ENCODE measurements at regions not wholly inside any gene's neighbourhood (a gene's known extent, or its start where the extent isn't known, plus 50 kb on each side); places are given as distances from the start of the nearest gene placed in this dataset.

- no peak for DNase-seq
Observed at GRCh38 chr7:110075450-110075849, 1015.5 kb upstream of the LRRN3 start.

DNA sequence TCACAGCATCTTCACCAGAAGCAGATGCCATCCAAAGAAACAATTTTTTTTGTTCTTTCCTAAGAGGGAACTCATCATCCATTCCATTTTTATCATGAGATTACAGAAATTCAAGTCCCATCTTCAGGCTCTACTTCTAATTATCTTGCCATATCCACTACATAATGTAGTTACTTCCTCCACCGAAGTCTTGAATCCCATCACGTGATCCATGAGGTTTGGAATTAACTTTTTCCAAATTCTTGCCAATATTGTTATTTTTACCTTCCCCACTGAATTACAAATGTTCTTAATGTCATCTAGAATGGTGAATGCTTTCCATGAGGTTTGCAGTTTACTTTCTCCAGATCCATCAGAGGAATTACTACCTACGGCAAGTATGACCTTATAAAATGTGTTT is 1014.7 kb upstream of the LRRN3 start:
- no peak for DNase-seq

DNA sequence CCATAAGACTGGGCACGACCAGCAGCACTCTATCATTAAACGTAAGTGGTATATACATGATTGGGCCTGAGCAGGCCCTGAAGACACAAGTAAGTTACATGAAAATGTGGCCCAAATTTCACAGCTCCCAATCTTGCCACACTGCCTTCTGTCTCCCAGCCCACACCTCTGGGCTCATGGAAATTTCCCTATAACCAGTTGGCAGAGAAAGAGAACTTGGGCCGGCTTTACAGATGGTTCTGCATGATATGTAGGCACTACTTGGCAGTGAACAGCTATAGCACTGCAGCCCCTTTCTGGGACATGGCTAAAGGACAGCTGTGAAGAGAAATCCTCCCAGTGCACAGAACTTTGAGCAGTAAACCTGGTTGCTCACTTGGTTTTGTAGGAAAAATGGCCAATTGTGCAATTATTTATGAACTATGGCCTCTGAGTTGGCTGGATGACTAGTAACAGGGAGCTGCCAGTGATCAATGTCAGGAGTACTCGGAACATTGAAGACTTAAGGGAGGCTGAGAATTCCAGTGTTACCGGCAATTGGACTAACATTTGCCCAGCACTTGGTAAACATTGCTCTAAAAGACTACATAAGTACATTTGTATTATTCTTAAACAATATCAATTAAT is 1006.6 kb upstream of the LRRN3 start:
- DNase-seq = no peak

- no peak for DNase-seq
Observed at GRCh38 chr7:110090110-110090820, 1000.7 kb upstream of the LRRN3 start.

DNA sequence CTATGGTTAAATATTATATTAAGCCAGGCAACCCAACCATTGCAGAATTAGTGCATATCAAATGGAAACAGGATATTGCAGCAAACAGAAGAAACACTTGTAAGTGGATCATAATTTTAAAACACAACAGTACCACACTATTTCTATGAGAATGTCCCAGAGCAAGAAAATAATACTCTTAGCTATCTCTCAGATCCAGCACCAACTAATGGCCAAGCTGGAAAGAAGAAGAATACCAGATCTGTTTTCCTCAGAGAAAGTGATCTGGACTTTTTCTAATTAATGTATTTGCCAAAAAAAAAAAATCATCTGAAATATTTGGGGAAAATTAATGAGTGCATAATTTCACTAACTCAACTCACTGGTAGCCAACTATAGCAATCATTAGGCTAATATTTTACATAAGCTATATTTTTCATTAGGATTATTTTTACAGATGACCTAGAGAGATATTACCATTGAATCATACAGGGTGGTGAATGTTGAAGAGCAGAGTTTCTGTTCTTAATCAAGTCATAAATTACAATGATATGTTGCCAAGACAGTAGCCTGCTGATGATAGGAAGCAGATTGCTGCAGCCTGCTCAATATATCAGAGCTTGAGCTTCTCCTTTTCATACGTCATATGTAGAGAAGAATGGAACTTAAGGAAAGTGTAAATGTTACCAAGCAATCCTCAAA is 995.4 kb upstream of the LRRN3 start:
- no peak for DNase-seq

DNA sequence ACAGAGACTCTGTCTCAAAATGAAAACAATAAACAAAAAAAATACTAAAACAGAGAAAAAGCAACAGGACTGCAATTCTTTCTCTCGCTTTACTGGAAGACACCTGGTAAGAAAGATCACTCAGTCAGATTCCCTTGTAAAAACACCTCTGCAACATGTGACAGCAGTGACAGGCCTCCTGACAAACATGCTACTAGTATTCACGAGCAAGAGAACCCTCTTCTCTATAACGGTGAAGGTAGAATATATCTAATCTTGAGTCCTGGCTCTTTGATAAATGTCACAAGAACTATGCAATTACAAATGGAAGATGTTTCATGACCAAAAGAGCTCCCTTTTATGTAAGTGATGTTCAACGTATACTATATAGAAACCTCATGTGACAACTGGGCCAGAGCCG is 986.7 kb upstream of the LRRN3 start:
- DNase-seq = no peak

GRCh38 chr7:110105307-110105706 is 985.6 kb upstream of the LRRN3 start:
- peak; percentile 94 for DNase-seq

GRCh38 chr7:110105840-110106239 is 985.1 kb upstream of the LRRN3 start:
- DNase-seq = no peak

DNA sequence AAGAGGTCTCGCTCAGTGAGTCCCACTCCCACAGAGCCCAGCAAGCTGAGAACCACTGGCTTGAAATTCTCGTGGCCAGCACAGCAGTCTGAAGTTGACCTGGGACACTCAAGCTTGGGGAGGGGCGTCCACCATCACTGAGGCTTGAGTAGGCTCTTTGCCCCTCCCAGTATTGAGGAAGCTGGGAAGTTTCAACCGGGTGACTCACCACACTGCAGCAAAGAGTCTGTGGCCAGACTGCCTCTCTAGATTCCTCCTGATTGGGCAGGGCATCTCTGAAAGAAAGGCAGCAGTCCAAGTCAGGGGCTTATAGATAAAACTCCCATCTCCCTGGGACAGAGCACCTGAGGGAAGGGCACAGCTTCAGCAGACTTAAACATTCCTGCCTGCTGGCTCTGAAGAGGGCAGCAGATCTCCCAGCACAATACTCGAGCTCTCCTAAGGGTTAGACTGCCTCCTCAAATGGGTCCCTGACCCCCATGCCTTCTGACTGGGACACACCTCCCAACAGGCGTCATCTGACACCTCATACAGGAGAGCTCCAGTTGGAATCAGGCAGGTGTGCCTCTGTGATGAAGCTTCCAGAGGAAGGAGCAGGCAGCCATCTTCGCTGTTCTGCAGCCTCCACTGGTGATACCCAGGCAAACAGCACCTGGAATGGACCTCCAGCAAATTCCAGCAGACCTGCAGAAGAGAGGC is 970.9 kb upstream of the LRRN3 start:
- DNase-seq = no peak

DNA sequence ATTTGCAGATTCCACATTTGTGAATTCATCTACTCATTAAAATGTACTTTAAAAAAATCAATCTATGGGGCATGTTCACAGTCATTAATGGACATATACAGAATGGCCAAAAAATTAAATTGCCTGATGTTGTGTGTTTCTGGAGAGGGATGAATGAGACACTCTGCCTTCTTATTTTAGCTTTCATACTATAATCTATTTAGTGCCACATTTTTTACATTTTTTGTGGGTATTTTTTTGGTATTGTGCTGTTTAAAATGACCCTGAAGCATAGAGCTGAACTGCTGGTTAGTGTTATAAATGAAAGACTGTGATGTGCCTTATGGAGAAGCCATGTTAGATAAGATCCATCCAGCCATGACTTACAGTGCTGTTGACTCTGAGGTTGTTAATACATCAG is 961.8 kb upstream of the LRRN3 start:
- DNase-seq = no peak

GRCh38 chr7:110130669-110131068 is 960.3 kb upstream of the LRRN3 start:
- no peak for DNase-seq

GRCh38 chr7:110131344-110131743 is 959.6 kb upstream of the LRRN3 start:
- no peak for DNase-seq

DNA sequence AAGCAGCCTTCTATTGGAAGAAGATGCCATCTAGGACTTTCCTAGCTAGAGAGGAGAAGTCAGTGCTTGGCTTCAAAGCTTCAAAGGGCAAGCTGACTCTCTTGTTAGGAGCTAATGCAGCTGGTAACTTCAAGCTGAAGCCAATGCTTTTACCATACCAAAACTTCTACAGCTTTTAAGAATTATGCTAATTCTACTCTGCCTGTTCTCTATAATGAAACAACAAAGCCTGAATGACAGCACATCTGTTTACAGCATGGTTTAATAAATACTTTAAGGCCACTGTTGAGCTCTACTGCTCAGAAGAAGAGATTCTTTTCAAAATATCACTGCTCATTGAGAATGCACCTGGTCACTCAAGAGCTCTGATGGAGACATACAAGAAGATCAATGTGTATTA is 951.9 kb upstream of the LRRN3 start:
- DNase-seq = no peak

- DNase-seq = no peak
Observed at GRCh38 chr7:110142939-110143526, 947.9 kb upstream of the LRRN3 start.

DNA sequence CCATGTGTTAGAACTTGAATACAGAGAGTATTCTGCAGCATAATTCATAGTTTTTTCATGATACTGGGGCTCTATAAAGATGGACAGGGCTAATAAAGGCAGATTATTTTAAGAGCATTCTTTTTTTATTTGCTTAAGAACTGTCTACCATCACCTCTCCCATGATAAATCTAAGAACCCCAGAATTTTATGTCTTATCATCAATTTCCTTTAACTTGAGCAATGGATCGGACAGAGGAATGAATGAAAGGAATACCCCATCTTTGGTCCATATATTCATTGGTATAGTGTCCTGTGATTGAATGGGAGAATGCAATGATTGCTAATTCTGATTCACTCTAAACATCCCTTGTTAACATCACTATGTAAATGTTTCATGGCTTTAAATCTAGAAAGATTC is 946.3 kb upstream of the LRRN3 start:
- DNase-seq = no peak

DNA sequence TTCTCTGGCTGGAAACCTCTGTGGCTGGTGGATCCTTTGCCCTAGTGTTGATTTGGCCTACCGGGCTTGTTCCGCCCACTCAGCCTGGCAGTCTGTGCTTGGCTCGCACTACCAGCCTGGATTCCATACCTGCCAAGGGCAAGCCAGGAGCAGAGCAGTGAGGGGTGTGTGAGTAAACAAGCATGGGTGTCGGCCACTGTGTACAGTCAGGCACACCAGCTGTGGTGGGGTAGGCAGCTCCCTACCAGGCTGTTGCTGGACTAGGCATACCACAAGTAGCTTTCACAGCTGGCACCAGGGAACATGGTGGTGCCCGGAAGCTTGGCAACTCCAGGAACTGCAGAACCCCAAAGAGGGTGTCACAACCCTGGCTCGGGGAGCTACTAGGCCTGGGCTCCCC is 942.9 kb upstream of the LRRN3 start:
- DNase-seq = no peak

DNA sequence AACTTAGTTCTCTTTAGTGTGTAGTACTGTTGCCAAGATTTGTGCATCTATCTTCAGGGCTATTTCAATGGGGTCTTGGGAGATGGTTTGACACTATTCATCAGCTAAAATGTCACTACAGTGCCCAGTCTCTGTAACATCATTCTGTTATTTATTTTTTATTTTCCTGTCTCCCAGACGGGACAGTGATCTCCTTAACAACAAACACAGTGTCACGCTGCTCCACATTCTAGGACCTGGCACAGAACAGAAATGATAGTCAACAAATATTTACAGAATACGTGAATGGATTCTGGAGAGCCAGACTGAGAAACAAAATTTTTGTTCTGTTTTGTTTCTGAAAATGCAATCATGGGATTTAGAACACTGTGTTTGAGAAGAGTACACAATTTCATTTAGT is 937.7 kb upstream of the LRRN3 start:
- no peak for DNase-seq

- no peak for DNase-seq
Observed at GRCh38 chr7:110156511-110156910, 934.4 kb upstream of the LRRN3 start.

DNA sequence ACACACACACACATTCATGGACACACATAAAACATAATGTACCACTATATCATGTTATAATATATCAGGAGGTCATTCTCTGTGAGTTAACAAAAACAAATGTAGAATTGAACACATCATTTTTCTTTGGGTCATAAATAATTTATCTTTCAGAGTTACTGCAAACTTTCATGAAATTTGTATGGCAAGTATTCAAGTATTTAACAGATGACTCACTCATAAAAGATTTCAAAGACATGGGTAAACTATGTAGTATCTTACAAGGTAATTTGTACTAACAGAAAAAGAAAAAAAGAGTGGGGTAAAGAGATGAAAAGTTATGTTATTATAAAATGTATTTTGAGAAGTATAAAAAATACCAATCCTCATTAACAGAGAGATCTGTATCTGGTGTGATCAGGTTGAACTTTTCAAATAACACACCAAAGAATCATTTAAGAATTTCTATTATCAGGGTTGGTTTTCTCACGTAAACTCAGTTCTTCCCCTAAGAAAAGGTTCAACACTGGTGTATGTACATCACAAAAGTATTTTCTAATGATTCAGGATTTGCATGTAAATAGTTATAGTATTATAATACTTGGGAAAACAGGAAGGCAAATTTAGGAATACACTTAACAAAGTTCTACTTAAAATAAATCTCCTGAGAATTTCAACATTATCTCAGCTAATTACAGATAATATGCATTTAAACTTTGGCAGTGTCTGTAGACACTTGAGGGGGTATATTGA is 933.1 kb upstream of the LRRN3 start:
- no peak for DNase-seq

DNA sequence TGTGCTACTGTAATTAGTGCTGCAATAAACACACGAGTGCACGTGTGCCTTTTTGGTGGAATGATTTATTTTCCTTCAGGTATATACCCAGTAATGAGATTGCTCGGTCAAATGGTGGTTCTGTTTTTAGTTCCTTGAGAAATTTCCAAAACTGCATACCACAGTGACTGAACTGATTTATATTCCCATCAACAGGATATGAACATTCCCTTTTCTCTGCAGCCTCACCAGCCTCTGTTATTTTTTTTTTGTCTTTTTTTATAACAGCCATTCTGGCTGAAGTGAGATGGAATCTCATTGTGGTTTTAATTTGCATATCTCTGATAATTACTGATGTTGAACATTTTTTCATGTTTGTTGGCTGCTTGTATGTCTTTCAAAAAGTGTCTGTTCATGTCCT is 922.9 kb upstream of the LRRN3 start:
- DNase-seq = no peak

DNA sequence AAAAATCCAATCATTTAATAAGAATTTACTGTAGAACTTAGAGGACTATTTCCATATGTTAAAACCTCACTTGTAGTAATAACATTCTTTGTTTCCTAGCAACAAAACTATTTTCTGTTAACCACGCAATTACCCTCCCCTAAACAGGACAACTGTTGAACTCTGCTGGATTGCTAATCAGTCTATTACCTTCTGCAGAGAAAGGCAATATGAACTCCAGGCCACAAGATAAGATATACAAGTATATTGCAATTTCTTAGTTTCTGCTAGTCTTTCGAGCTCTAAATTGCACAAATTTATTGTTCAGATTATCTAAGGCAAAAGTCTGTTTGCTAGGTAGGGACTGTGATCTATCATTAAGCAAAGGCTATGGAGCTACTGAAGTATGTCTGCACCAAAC is 920.1 kb upstream of the LRRN3 start:
- DNase-seq = no peak

DNA sequence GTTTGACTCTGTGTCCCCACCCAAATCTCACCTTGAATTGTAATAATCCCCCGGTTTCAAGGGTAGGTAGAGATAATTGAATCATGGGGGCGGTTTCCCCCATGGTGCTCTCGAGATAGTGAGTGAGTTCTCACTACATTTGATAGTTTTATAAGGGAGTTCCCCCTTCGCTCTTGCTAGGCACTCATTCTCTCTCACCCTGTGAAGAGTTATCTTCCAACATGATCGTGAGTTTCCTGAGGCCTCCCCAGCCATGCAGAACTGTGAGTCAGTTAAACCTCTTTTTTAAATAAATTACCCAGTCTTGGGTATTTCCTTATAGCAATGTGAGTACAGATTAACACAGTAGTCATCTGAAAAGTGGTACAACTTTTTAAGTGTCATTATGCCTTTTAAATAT is 913.5 kb upstream of the LRRN3 start:
- no peak for DNase-seq

GRCh38 chr7:110179037-110179436 is 911.9 kb upstream of the LRRN3 start:
- no peak for DNase-seq

Data from NCI-H510A treated with DMSO at 0.1 percent for 48 hours (cell line).